T follicular helper cell (primary cell): ENCODE measurements at regions not wholly inside any gene's neighbourhood (a gene's known extent, or its start where the extent isn't known, plus 50 kb on each side); places are given as distances from the start of the nearest gene placed in this dataset.

Experiments
- DNase-seq: peaks from one replicate; pipeline ENCODE4 v3.0.0-alpha.2; 2020; ENCODE audit warnings: low read depth

DNA sequence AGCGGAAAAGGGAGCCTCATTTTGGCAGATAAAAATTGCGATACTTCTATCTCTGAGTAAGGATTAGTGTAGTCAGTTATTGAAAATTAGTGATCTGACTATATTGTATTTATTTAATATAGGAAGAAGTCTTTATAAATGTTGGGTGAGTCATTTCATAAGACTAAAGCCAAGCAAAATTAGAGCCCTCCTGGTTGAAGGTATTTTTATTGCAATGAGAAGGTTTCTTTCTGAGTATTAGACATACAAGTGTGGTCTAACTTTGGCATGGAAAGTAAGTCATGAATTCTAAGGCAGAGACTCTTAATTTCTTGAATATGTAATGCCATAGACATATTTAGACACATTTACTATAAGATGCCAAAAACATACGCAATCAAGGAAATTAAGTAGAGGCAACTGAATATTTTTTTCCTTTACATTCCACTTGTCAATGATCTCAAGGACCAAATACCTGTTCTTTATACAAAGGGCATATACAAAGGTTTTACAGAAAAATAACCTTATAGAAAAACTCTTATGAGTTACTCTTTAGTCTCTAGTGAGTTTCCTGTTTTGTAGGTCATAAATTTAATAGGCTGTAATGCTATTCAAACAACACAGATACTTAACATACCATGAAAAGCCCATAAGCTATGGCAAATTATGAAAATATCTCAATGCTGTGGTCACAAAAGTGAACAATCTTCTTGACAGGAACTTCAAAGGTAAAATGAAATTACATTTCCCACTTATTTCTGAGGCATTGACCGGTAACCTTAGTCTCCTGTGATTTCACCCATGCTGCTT, 156.6 kb upstream of the BTG1 start:
- DNase-seq, result no peak

DNA sequence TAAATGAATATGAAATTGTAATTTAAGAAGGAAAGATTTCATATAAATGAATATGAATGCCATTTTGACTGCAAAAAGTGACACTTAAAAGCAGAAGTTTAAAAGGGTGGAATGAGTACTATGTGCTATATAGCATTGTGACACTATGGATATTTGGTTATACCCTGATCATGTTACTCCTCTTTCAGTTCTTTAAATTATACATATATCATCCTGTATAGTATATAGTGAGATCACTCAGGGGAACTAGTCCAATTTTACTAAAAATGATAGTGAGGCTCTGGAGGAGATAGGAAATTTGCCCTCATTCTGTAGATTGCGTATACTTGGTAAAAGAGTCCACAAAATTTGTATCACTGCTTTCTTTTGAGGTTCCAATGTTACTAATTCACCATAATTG, 155.7 kb upstream of the BTG1 start:
- no peak for DNase-seq

DNA sequence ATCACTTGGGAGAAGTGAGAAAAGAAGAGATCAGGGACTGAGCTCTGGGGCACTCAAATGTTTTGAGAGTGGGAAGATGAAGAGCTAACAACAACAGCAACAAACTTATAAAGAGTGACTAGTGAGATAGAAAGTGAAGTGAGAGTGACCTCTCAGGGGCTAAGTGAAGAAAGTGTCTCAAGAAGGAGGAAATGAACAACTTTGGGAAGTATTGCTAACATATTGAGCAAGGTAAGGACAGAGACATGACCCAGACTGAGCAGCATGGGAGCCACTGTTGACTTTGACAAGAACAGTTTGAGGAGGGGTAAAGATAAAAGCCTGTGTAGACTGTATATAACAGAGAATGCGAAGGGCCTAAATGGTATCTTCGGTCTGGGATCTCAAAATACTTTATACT, 155.1 kb upstream of the BTG1 start:
- no peak for DNase-seq

DNA sequence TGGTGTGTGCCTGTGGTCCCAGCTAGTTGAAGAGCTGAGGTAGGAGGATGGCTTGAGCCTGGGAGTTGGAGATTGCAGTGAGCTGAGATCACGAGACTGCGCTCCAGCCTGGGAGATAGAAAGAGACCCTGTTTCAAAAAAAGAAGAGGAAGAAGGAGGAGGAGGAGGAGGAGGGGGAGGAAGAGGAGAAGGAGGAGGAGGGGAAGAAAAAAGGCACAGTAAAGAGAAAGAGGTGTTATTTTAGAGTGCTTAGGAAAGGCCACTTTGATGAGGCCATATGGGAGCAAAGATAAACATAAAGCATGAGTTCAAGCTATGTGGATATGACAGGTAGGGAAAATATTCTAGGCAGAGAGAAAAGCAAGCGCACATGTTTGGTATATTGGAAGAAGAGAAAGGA, 154.1 kb upstream of the BTG1 start:
- no peak for DNase-seq

DNA sequence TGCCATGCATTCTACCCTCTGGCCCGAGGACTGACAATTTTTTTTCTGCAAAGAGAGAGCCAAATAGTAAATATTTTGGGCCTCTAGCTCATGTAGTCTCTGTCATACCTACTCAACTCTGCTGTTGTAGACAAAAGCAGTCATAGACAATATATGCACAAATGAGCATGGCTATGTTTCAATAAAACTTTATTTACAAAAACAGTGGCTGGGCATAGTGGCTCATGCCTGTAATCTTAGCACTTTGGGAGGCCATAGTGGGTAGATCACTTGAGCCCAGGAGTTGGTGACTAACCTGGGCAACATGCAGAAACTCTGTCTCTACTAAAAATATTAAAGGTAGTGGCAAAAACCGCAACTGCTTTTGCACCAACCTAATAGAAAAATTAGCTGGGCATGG, 153.7 kb upstream of the BTG1 start:
- DNase-seq, result no peak

DNA sequence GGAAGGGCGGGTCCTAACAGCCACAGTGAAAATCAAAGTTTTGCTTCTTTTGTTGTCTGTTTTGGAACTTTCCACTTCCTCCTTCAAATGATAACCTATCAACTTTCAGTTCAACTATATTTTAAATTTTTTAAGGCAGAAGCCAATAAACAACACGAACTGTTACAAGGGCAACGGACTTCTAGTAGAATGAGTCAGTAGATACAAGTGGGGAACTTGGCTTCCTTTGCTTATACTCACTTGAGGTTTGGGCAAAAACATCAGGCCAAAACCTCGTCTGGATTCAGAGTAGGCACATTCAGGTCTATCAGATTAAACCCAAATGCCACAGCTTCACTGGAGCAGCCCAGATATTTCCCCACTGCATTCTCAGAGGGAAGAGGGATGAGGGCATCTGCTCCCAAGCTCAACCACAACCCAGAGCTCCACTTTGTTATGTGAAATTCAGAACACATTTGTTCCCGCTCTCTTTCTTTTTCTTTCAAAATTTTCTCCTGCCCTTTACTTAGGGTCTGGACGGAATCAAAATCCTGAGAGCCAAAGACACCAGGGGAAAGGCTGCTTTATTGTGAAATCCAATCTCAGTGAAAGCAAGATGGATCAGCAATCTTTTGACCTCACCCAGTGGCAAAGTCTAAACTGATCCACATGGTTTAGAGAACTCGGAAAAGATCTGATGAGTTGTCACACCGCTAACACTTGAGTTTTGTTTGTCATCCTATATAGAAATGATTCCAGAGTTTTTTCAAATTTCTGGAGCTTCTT, 152.5 kb upstream of the BTG1 start:
- no peak for DNase-seq

DNA sequence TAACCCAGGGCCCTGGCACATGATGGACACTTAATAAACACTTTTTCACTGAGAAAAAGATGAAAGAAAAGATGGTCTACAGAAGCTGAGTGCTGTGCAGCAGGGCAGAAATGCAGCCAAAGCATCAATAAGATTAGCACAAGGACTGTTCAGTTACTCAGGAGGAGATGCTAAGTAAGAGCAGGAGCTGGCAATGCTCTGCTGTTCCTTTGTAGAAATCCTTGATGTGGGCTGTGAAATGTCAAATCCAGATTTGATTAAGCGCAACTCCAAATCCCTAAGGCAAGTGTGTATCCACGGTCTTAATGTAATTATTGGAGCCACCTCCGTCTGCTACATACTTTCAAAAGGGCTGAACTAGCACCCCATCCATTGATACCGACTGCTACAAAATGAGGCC, 151.8 kb upstream of the BTG1 start:
- DNase-seq, result no peak

DNA sequence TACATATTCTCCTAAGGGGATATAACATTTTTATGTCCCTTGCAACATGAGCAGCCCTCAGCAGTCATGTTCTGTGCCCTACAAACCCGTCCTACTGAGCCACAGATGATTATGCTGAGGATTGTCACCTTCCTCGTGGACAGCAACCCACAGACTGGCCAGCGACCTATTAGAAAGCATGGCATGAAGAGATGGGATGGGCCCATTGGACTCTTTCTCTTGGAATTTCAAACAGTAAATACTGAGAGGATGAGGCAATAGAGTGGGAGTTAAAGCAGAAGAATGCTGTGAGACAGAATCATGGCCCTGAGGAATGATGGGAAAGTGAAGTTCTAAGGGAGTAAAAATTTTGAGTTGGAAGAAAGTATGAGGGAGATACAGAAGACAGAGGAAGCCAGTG, 149.9 kb upstream of the BTG1 start:
- no peak for DNase-seq

DNA sequence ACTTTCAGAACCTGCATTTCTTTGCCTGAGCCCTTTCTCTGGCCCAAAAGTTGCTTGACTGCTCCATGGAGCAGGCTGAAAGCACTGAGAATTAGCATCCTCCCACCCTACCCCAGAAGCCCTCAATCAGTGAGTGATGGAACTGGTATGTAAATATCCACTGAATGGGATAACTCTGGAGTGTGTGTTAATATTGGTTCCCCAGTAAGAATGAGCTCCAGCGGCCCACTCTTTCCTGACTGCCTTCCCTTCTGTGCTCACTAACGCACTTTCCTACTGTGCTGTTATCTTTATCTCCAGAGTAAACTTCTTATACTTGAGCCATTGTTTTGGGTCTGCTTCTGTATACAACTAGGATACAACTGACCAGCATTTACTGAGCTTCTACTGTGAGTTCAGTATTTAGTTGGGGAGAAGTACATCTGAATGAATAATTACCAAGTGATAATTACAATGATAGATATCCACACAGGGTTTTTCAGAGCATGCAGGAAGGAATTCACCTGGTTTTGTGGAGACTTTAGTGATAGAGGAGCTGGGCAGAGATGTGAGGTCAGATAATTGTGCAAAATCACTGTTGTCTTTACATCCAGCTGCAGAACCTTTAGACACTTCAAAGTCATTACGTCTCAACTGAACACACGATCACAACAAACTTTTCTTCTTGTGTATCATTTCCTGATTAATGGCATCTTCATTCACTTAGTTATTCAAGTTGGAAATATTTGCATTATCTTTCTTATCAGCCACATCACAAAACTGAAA, 149.2 kb upstream of the BTG1 start:
- no peak for DNase-seq

DNA sequence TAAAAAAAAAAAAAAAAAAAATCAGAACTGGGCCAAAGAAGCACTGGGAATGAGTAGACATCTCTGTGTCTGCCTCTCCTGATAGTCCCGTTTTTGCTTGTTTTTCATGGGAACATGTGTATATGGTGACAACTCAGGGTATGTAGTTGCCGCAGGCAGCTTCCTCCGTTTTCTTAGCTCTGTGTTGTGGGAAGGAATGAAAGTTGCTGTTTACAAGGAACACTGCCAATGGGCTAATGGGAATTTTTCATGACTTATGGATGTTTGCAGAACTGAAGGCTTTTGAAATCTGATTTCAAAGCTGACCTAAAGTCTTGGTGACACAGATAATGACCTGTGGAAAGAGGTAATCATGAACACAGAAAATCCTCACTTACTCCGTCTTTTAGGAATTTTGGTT, 146.4 kb upstream of the BTG1 start:
- DNase-seq, result no peak

DNA sequence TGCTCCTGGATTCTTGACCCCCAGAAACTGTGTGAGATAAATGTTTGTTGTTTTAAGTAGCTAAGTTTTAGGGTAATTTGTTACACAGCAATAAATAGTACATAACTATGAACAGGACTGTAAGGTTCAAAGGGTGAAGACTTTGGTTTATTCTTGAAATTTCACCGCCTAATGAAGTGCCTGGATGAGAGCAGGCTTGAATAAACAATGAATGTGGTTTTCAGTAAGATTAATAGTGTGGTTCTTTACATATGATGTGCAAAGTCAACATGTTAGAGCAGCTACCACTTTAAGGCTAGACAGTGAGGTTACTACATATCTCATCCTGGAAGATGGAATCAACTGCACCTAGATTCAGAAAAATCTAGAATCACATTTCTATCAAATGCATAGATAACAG, 145.2 kb upstream of the BTG1 start:
- DNase-seq, result no peak

DNA sequence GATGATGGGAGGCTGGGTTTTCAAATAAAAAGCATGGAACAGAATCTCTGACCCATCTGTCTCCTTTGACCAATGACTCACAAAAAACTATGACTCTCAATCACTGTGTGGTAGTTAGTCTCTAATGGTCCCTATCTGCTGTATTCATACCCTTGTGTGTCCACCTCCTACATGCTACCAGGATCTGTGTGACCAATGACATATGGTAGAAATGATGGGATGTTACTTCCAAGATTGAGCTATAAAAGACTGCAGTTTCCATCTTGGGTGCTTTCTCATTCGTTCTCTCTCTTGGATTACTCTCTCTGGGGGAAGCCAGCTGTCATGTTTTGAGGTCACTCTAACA, 144.7 kb upstream of the BTG1 start:
- DNase-seq, result no peak

DNA sequence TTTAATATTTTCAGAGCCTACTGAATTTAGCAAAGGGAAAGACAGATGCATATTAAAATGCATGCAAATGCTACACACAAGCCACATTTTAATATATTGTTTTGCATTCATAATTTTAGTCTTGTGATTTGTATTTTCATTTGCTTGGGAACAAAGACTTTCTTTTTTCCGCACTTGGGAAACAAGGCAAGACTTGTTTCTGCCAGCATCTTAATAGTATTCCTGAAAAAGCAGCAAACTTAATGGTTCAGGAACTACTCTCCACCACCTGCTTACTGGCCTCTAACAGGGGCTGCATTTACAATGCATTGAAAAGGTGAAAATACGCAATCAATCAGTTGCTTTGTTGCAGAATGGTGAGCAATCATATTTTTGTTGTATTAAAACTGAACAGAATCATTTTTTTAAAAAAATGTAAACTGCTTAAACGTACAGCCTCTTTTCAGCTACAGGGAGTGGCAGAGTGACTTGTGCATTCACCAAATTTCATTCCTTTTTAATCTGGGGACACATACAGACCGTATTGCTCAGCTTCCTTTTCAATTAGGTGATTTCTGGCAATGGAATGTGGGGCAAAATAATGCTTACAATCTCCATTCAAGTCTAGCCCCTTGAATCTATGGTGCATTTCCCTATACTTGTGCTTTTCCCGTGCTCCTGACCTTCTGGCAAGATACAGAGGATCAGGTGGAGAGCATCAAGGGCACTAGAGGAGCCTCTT, 144.1 kb upstream of the BTG1 start:
- no peak for DNase-seq

DNA sequence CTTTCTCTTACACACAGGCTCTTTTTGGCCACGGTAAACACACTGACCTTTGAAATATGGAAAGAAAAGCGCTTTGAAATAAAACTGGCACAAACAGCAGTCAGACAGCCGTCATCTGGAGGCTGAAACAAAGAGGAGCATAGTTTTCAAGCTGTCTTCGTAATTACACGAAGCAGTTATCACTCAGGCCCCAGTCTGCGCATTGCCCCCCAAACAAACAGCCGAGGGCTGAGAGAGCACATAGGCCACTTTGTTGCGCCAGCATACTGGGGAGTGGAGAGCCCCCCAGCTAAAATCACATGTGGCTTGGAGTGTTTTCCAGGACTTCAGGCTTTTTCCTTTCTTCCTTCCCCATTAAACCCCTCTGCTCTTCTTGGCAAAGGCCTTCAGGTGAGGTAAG, 142.9 kb upstream of the BTG1 start:
- DNase-seq, result no peak

DNA sequence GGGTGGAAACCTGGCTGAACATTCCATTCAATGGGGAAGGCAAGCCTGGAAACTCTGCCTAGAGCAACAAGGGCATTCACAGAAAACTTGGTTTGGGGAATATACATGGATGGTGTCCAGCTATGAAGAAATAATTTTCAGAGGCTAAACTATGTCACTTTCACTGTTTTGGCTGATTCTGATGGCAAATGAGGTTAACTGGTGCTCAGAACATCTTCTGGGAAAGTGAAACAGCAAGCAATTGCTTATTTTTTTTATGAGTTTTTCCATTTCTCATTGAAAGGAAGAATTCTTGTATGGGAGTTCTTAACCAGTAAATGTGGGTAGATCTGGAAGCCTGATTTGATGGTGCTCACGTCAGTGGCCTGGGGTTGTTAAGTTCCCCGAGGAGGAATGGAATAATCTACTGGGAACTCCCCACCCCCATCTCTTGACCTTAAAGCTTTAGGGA, 132.8 kb upstream of the BTG1 start:
- DNase-seq, result no peak

DNA sequence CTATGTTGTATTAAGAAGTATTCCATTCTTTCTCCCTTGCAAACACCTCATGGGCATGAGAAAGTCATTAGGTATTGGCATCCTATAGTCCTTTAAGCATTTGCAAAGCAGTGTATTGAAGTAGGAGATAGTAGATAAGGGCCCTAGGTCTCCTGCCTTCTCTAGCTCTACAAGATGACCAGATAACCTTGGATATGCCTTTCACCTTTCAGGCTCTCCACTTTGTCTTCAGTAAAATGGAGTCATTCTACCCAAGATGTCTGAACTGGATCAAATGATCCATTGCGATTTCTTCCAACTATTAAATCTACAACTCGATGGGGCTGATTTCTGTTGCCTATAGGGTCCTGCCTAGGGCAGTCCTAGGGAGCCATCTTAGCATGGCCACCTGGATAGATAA, 132.1 kb upstream of the BTG1 start:
- DNase-seq, result no peak

DNA sequence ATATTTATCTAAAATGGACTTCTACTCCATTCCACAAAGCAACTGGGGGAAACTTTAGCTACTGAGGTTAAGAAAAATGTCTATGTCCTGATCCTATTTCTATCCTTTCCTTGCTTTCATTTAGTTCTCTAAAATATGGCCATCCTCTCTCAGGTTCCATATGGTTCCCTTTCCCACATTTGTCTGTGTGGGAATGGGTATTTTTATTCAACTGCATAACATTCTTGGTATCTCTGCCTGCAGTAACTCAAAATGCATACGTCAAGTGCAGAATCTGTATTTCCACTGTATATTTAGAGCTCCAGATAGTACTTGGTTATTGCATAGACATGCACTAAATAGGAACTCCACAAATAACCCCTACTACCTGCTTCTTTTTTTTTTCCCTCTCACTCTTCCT, 130.6 kb upstream of the BTG1 start:
- no peak for DNase-seq

DNA sequence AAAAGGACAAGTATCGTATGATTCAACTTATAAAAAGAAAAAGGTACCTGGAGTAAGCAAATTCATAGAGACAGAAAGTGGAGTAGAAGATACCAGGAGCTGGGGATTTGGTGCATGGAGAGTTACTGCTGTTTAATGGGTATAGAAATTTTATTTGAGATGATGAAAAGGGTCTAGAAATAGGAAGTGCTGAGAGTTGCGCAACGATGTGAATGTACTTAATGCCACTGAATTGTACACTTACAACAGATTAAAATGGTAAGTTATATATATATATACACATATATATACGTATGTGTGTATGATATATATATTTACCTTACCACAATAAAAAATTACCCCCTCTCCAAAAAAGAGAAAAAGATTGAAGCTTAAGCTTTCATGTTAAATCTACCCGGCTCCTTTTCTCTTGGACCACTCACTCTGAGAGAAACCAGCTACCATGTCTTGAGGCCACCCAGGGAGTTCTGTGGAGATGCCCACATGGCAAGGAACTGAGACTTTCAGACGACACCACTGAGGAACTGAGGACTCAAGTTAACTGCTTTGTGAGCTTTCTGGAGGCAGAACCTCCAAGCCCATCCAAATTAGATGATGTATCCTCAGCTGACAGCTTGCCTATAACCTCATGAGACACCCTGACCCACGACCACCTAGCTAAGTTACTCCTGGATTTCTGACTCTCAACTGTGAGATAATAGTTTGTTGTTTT, 130.0 kb upstream of the BTG1 start:
- DNase-seq, result no peak

DNA sequence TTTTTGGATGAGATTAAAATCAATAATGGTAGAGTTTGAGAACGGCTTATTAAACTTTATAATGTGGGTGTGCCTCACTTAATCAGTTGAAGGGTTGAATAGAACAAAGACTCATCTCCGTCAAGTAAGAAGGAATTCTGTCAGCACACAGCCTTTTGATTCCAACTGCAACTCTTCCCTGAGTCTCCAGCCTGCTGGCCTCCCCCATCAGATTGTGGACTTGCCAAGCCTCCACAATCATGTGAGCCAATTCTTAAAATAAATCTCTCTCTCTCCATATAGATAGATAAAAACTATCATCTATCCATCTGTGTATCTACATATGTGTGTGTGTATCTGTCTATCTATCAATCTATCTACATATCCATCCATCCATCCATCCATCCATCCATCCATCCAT, 127.4 kb upstream of the BTG1 start:
- no peak for DNase-seq

DNA sequence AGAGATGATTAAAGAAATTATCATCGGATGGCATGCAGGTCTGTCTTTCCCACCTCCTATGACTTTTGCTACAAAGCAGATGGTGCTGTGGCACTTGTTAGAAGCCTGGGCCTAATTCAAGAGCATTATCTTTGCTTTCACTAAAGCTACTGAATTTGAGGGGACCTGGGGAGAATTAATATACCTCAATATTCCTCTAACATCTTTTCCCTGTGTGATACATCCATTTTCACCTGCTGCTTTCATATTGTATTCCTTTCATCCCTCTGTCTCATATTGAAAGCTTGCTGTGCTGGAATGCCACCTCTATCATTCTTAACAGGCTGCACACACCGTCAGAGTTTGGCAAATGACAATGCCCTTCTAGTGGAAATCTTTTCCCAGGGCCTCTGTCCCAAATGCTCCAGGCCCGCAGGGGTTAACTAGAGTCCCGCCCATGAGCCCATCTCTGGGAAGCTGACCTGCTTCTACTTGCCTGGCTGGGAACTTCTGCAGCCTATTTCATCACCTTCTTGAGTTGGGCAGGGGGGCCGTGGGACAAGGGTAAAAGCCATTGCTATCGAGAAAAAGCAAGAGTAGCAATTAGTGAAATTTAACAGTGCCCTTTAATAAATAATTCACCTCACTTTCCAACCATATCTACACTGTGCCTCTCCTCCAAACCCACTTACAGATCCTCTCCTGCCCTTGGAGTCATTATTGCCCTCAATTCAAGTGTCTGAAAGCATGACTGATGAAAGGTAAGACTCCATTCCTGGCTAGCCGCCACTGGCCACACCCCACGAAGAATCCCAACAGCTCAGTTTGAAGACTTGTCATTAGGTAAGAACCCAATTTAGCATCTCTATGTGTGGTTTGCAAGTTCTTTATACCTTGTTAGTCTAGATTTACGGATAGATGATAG, 126.7 kb upstream of the BTG1 start:
- DNase-seq, result no peak

DNA sequence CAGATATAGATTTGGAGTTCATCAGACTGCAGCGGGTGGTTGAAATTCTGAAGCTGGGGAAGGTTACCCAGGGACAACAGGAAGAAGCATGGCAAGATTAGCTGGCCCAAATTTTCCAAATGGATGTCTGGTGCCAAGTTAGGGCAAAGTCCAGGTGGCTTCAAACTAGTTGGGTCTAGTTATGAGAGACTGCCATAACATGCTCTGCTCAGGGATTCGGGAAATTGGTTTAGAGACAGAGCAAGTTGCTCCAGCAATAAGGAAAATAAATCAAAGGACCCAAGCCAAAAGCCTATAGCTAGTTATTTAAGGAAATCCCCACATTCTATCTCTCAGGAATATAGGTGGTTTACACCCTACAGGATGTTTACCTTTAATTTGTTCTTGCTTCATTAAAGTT, 125.7 kb upstream of the BTG1 start:
- DNase-seq, result no peak
